Ovary (tissue), 3 donors: ENCODE measurements at regions not wholly inside any gene's neighbourhood (a gene's known extent, or its start where the extent isn't known, plus 50 kb on each side); places are given as distances from the start of the nearest gene placed in this dataset.

Experiments
- POLR2A ChIP-seq: fragments of 450-650 bp; IDR thresholded peaks from one replicate; pipeline ENCODE4 v1.6.1; 2017; ENCODE audit warnings: antibody characterized with exemption, mild to moderate bottlenecking, moderate library complexity
- TF ChIP-seq, protein P1 (sequence below), 3 donors: fragments of 450-650 bp in 2 of 3; fragments of 200-600 bp in 1 of 3; IDR thresholded peaks; one replicate each; pipeline versions ENCODE4 v1.5.1 to v1.8.0; 2016 to 2022; ENCODE audit warnings: antibody characterized with exemption in 3 of 3, mild to moderate bottlenecking in 1 of 3
- donor health status: DM: no; HTN: no; CAD: no.

DNA sequence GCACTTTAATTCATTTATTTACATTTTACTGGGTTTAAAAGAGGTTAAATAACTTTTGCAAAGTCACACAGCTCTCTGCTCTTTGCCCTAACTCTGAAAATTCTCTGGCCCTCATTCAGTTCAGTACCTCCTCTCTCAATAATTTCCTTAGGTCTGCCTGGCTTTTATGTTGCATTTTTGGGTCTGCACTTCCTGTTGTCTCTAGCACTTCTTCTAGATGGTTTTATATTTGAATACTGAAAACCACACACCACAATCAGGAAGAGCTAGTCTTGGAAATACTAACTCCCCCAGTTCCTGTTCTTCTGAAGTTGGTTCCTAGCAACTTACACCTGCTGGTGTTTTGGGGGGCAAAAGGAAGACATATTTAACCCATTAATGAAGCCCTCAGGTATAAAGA lies 577.9 kb downstream of the HS3ST4 start:
- TF ChIP-seq POLR2A, result no peak
- TF ChIP-seq, protein P1, sequence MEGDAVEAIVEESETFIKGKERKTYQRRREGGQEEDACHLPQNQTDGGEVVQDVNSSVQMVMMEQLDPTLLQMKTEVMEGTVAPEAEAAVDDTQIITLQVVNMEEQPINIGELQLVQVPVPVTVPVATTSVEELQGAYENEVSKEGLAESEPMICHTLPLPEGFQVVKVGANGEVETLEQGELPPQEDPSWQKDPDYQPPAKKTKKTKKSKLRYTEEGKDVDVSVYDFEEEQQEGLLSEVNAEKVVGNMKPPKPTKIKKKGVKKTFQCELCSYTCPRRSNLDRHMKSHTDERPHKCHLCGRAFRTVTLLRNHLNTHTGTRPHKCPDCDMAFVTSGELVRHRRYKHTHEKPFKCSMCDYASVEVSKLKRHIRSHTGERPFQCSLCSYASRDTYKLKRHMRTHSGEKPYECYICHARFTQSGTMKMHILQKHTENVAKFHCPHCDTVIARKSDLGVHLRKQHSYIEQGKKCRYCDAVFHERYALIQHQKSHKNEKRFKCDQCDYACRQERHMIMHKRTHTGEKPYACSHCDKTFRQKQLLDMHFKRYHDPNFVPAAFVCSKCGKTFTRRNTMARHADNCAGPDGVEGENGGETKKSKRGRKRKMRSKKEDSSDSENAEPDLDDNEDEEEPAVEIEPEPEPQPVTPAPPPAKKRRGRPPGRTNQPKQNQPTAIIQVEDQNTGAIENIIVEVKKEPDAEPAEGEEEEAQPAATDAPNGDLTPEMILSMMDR (IDR thresholded peaks at IDR 0.05), result no peak
